Smooth muscle cell (in vitro differentiated cells): ENCODE measurements at regions not wholly inside any gene's neighbourhood (a gene's known extent, or its start where the extent isn't known, plus 50 kb on each side); places are given as distances from the start of the nearest gene placed in this dataset.

Experiments used
- DNase-seq: peaks from one replicate; lab custom pipeline; 2025; ENCODE audit not compliant: unreplicated experiment; lab: John Stamatoyannopoulos, UW
- H2AFZ ChIP-seq: fragments of 200-600 bp; sonication (generic); 2 replicates; pipeline ENCODE4 v1.6.0; 2016; ENCODE audit warnings: antibody characterized with exemption, low read depth, mild to moderate bottlenecking
- H3F3A ChIP-seq: fragments of 200-600 bp; sonication (generic); 2 replicates; pipeline ENCODE4 v1.6.0; 2017; ENCODE audit warnings: antibody characterized with exemption, low read depth
- H3K27ac ChIP-seq: fragments of 200-600 bp; sonication (generic); 2 replicates; pipeline ENCODE4 v1.5.1; 2016; ENCODE audit warnings: low read depth, mild to moderate bottlenecking
- H3K27me3 ChIP-seq: fragments of 200-600 bp; sonication (generic); 2 replicates; pipeline ENCODE4 v1.6.1; 2016; ENCODE audit warnings: low read depth, mild to moderate bottlenecking
- H3K36me3 ChIP-seq: fragments of 200-600 bp; sonication (generic); 2 replicates; pipeline ENCODE4 v1.5.1; 2016; ENCODE audit warnings: low read depth
- H3K4me1 ChIP-seq: fragments of 200-600 bp; sonication (generic); 2 replicates; pipeline ENCODE4 v1.5.1; 2016; ENCODE audit warnings: low read depth
- H3K4me2 ChIP-seq: fragments of 200-600 bp; sonication (generic); 2 replicates; pipeline ENCODE4 v1.6.0; 2016; ENCODE audit warnings: mild to moderate bottlenecking
- H3K4me3 ChIP-seq: fragments of 200-600 bp; sonication (generic); 2 replicates; pipeline ENCODE4 v1.5.1; 2016; ENCODE audit warnings: mild to moderate bottlenecking
- H3K79me2 ChIP-seq: fragments of 200-600 bp; sonication (generic); 2 replicates; pipeline ENCODE4 v1.6.0; 2016; ENCODE audit warnings: low read depth, mild to moderate bottlenecking
- H3K9ac ChIP-seq: fragments of 200-600 bp; sonication (generic); 2 replicates; pipeline ENCODE4 v1.6.0; 2016; ENCODE audit warnings: low read depth
- H3K9me3 ChIP-seq: fragments of 200-600 bp; sonication (generic); replicated peaks from 2 replicates; pipeline ENCODE4 v1.5.1; 2016; ENCODE audit warnings: low read depth
- H4K20me1 ChIP-seq: fragments of 200-600 bp; sonication (generic); 2 replicates; pipeline ENCODE4 v1.6.0; 2016; ENCODE audit warnings: low read depth
- WGBS: methylation state at CpG from one replicate; pipeline ENCODE4 v1.1.7; 2016; ENCODE audit warnings: low lambda C conversion rate; 5-methylcytosine and 5-hydroxymethylcytosine counted together
- TF ChIP-seq, protein P1 (sequence below): fragments of 200-600 bp; sonication (generic); IDR thresholded peaks from 2 replicates; pipeline ENCODE4 v1.5.1; 2017; ENCODE audit warnings: borderline replicate concordance, mild to moderate bottlenecking, antibody characterized with exemption; ENCODE audit not compliant: insufficient read depth, poor library complexity, severe bottlenecking

DNA sequence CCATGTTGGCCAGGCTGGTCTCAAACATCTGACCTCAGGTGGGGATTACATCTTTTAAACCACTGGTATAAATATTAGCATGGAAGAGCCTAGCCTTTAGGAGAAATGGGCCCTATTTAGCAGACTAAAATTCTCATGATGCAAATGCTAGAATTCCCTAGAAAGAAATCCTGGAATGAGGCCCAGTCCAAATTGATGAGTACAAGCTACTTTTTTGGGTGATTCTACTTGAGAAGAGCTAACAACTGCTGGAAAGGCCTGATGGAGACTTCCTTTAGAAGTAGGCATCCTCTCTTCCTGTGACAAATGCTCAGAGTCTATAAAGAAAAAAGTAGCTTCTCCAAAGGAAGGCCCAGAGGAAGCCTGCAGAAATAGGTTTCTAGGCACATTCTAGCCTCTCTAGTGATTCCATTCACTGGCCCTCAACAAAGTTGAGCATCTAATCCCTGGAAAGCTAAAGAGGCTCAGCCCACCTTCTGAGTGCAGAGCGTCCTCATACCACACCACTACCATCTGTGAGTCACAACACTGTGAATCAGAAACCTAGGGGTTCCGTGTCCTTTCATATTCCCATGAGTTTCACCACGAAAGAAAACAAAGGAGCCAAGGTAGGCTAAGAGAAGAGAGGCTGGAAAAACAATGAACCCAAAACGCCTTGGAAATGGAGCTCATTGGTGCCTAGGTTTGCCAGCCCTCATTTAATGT is 183.1 kb downstream of the C1D start:
- WGBS = 59% methylated on average over 4 of the region's 4 CpGs
- Histone ChIP-seq H3K9me3 (no peaks in the 10 kb centered on the region), H3K27ac (no peak overlapping the region), H2AFZ (no peak overlapping the region), H3F3A (no peaks in the 10 kb centered on the region), H3K4me3 (no peak overlapping the region), H3K4me1 (peaks cover 7% of the 10 kb centered on the region), H3K79me2 (no peaks in the 10 kb centered on the region), H3K9ac (no peak overlapping the region), H4K20me1 (no peaks in the 10 kb centered on the region), H3K4me2 (peak overlapping the region; percentile 52), H3K36me3 (no peaks in the 10 kb centered on the region), H3K27me3 (no peaks in the 10 kb centered on the region)
- TF ChIP-seq, protein P1, sequence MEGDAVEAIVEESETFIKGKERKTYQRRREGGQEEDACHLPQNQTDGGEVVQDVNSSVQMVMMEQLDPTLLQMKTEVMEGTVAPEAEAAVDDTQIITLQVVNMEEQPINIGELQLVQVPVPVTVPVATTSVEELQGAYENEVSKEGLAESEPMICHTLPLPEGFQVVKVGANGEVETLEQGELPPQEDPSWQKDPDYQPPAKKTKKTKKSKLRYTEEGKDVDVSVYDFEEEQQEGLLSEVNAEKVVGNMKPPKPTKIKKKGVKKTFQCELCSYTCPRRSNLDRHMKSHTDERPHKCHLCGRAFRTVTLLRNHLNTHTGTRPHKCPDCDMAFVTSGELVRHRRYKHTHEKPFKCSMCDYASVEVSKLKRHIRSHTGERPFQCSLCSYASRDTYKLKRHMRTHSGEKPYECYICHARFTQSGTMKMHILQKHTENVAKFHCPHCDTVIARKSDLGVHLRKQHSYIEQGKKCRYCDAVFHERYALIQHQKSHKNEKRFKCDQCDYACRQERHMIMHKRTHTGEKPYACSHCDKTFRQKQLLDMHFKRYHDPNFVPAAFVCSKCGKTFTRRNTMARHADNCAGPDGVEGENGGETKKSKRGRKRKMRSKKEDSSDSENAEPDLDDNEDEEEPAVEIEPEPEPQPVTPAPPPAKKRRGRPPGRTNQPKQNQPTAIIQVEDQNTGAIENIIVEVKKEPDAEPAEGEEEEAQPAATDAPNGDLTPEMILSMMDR = no peak
- DNase-seq = no peak

DNA sequence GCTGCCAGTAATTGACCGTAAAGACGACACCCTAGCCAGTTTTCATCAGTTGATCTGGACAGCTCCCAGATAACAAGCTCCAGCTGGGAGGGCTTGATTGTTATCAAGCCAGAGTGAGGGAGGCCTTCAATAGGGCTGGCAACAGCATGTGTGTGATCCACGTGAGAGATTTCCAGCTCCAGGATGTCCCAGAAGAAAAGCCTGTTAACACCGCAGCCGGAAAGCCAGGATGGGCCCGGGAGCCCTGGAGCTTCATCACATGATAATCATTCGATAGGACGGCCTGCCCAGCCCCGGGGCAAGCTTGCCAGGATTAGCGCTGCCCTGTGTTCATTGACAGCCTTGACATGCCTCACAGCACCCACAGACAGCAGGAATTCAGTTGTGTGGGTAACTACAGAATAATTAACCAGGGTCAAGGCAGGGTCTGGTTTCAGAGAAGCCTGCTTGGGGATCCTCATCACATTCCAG is 182.5 kb downstream of the C1D start:
- H3K9me3 ChIP-seq = no peaks in the 10 kb centered on the region
- no peaks in the 10 kb centered on the region for H3F3A ChIP-seq
- no peak for DNase-seq
- H3K4me3 ChIP-seq = no peak overlapping the region
- no peak overlapping the region for H3K27ac ChIP-seq
- no peaks in the 10 kb centered on the region for H3K27me3 ChIP-seq
- H3K4me2 ChIP-seq = peak overlapping the region; percentile 52
- no peaks in the 10 kb centered on the region for H4K20me1 ChIP-seq
- peaks cover 7% of the 10 kb centered on the region for H3K4me1 ChIP-seq
- no peak overlapping the region for H3K9ac ChIP-seq
- H3K36me3 ChIP-seq = no peaks in the 10 kb centered on the region
- no peak overlapping the region for H2AFZ ChIP-seq
- TF ChIP-seq, protein P1 = no peak
- 46% methylated on average over 10 of the region's 10 CpGs for WGBS
- no peaks in the 10 kb centered on the region for H3K79me2 ChIP-seq

DNA sequence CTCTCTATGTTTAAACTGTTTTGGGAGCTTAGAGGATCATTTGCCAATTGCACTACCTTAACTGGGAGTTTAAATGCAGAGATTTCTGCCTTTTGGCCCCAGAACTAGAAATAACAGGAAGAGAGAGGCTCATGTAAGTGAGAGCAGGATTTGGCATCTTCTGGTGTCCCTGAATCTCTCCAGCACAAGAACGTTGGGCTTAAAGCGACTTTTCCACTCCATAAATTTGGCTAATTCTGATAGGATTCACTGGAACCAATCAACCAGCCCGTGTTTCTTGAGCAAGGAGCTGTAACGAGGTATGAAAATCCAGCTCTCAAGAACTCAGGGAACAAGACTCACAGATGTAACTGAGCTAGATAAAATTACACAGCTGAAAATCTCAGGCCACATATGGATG is 181.0 kb downstream of the C1D start:
- Histone ChIP-seq H3K4me1 (peaks cover 7% of the 10 kb centered on the region), H3K27me3 (no peaks in the 10 kb centered on the region), H3K4me3 (no peak overlapping the region), H3K9ac (no peak overlapping the region), H2AFZ (no peak overlapping the region), H3K79me2 (no peaks in the 10 kb centered on the region), H3K9me3 (no peaks in the 10 kb centered on the region), H4K20me1 (no peaks in the 10 kb centered on the region), H3K36me3 (no peaks in the 10 kb centered on the region), H3K27ac (no peak overlapping the region), H3F3A (no peaks in the 10 kb centered on the region), H3K4me2 (no peak overlapping the region)
- DNase-seq = no peak
- 51% methylated on average over 4 of the region's 4 CpGs for WGBS
- TF ChIP-seq, protein P1 = no peak
